Fibroblast of skin of left quadriceps (primary cell): ENCODE measurements at regions not wholly inside any gene's neighbourhood (a gene's known extent, or its start where the extent isn't known, plus 50 kb on each side); places are given as distances from the start of the nearest gene placed in this dataset.
"Not testable (repeated sequence)": the region's sequence is repeated elsewhere in the genome, so short reads cannot be mapped to it uniquely, and the experiment has no call there.

ENCODE experiments used
- DNase-seq, 2 experiments: peaks; one replicate each; pipeline ENCODE4 v3.0.0-alpha.2; 2013; ENCODE audit warnings: low read depth in 2 of 2

DNA sequence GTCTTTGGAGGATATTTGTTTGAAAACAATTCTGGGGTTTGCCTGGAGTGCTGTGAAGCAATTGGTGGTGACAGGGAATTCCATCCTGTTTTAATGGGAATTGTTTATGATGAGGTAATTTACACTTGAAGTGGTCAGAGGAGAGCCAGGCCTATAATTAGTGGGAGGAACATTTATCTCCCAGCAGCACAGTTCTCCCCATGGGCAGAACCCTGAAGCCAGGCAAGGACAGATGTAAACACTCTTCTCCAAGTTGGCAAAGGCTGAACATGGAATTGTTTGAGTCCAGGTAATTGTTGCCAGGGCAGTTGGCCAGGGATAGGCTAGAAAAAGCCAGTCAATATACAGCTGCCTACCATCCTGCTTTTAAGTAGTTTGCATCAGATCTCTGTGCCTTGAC, 789.7 kb downstream of the FRK start:
- DNase-seq, result no peak

DNA sequence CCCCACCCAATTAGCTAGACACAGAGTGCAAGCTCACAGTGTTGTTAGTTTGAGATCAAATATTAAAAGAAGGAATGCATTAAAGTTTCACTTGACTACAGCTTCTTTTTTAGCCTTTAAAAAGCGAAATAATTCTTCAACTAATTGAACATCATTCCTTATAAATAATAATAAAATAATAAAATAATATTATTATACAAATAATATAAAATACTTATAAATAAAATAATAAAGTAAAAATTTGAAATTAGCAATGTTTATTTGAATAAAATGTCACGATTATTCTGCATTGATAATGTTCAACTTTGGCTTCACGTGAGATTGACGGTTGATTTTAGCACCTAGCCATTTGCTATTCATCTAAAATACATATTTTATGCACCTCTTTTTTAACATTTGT, 819.3 kb downstream of the FRK start:
- no peak for DNase-seq

GRCh38 chr6:115221198-115221597, 839.5 kb downstream of the FRK start:
- no peak for DNase-seq

DNA sequence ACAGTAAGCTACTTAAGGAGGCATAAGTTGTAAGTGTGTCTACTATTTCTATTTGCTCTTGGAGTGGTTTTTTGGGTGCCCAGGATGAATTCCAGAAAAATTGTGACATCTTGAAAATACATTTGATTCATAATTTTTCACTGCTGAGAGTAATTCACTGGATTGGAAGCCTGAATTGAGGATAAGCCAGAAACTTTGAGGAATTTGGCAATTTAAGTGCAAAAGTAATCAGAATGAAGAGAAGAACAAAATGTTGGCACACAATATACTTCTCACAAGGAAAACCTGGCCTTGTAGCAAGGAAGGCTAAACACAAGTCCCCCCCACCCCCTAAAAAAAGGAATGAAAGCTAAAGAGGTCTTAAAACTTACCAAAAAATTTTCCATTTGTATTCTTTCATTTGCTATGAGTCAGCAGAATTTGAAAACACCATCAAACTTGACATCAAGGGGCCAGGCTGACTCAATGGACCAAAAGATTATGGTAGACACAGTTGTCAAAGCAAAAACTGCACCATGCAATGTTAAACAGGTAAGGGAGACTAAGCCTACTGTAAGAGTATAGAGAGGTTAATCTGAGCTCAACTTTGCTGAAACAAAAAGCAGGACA, 840.0 kb downstream of the FRK start:
- DNase-seq, result no peak

DNA sequence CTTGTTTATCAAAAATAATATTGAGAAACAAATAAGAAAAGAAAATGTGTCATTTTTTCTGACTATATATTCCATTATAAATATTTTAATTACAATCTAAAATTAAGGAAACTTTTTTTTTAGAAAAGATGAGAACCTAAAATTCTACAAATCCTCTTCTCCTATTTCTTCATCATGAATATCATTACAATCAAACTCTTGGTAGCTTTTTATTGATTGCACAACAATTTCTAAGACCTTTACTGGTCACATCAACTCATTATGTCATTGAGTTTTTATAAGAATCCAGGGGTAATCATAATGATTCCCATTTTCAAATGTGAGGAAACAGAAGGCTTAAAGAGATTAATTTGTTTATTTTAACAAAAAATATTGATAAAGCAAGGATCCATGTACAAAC, 841.0 kb downstream of the FRK start:
- DNase-seq, result no peak

DNA sequence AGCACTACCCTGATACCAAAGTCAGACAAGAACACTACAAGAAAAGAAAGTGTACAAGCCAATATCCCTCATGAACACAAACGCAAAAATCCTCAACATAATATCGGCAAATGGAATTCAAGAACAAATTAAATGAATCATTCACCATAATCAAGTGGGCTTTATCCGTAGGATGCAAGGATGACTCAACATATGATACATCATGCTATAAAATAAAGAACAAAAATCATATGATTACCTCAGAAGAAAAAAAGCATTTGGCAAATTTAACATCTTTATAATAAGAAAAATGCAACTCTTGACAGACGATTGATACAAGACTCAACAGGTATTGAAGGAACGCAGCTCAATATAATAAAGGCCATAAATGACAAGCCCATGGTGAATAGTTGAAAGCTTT, 843.9 kb downstream of the FRK start:
- no peak for DNase-seq

DNA sequence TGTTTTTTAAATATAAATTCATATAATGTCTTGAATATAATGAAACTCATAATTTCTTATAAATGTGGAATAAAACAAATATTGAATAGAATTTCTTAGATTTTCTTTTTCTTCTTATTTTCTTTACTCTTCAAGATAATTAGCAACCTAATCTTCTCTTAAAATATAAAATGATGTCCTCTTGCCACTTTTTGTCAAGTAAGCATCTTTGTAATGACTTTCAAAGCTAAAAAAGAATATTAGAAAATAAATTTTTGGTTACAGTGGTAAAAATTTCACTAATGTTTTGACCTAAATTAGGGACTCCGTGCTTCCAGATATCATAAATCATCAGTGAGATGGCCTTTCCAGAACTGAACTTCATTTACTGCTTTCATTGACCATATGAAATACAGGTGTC, 846.4 kb downstream of the FRK start:
- no peak for DNase-seq

GRCh38 chr6:115203381-115203780, 857.3 kb downstream of the FRK start:
- no peak for DNase-seq

GRCh38 chr6:115194981-115195638, 852.3 kb upstream of the HS3ST5 start:
- no peak for DNase-seq

- DNase-seq, result no peak
Measured at GRCh38 chr6:115191989-115192388, 849.2 kb upstream of the HS3ST5 start.

- no peak for DNase-seq
Measured at GRCh38 chr6:115190534-115190933, 847.7 kb upstream of the HS3ST5 start.

- not testable (repeated sequence) for DNase-seq
Measured at GRCh38 chr6:115175456-115175855, 832.6 kb upstream of the HS3ST5 start.

- not testable (repeated sequence) for DNase-seq
Measured at GRCh38 chr6:115165912-115166311, 823.1 kb upstream of the HS3ST5 start.

DNA sequence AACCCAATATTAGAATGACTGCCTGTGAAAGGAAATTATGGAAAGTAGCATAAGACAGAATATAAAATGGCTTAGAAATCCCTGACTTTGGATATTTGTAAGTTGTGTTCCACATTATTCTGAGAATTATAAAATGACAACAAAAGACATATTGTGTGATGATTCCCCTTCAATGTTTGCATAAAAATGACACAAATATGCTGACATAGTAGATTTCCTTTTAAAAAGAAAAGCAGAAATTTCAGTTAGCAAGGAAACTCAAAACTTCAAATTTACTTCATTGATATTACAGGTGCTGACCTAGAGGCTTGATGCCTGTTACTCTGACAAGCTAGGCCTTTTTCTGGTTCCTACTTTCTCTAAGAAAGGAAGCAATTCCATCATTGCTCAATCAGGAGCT, 816.9 kb upstream of the HS3ST5 start:
- DNase-seq, result no peak

DNA sequence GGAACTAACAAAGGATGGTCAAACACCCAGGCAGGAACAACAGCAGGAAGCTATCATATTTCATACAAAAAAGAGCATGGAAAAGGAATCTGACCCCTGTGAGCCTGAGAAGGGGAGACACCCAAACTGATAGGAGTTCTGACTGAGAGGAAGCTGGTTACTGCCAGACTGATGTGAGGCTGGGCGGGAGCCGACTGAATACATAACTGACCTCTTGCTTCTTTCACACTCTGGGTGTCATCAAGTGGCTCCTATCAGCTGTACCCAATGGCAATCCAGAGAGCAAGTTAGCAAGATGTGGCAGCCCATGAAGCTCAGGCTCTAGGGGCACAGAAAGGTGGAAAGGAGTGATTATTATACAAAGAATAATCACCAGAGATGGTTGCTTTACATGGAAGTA, 795.1 kb upstream of the HS3ST5 start:
- no peak for DNase-seq

GRCh38 chr6:115133790-115134189, 791.0 kb upstream of the HS3ST5 start:
- DNase-seq, result no peak

- no peak for DNase-seq
Measured at GRCh38 chr6:115131709-115132490, 789.1 kb upstream of the HS3ST5 start.

- DNase-seq, result not testable (repeated sequence)
Measured at GRCh38 chr6:115121513-115121912, 778.7 kb upstream of the HS3ST5 start.

DNA sequence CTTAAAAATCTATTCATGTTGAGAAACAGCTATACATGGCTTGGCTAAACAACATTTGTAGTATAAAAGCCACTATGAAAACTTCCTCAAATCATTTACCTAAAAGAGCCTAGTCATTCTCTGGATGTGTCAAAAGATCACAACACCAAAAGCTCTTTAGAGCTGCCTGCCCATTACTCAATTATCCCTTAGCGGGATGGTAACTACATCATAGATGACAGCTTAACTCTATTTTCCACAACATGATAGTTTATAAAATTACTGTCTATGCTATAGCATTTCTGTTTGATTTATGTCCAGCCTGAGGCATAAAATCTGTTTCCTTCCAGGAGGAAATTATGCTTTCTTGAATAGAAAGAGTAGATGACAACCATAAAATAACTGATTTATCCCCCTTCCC, 777.6 kb upstream of the HS3ST5 start:
- DNase-seq, result no peak

DNA sequence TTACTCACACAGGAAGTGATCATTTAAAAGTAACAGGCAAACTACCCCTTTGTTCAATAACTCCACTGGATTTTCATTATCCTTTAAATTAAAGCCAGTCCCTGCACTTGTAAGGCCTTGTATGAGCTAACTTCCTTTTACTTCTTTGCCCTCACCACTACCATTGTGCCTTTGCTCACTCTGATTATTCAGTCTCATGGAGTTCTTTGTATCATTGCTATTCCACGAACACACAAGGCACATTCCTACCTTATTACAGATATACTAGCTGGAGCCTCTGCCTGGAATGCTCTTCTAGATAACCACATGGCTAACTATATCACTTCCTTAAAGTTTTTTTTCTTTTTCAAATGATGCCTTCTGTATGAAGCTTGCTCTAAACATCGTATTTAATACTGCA, 748.6 kb upstream of the HS3ST5 start:
- no peak for DNase-seq

GRCh38 chr6:115078555-115078954, 735.7 kb upstream of the HS3ST5 start:
- DNase-seq, result no peak

- DNase-seq, result no peak
Measured at GRCh38 chr6:115071962-115072361, 729.1 kb upstream of the HS3ST5 start.
